ENCODE measurements at regions not wholly inside any gene's neighbourhood (a gene's known extent, or its start where the extent isn't known, plus 50 kb on each side); places are given as distances from the start of the nearest gene placed in this dataset.

- TF ChIP-seq POLR2AphosphoS5 (IDR thresholded peaks at IDR 0.05; ENCODE audit: borderline replicate concordance, low read depth, low read length) = no peak
- TF ChIP-seq EZH2 (IDR thresholded peaks at IDR 0.05) = no peak
These were observed 1548.6 kb downstream of the EFNA5 start for GRCh38 chr5:106121972-106122605.

Data from SK-N-MC (cell line).